HG03378 (cell line): ENCODE measurements at regions not wholly inside any gene's neighbourhood (a gene's known extent, or its start where the extent isn't known, plus 50 kb on each side); places are given as distances from the start of the nearest gene placed in this dataset.

Experiments used
- ATAC-seq: cut with Tn5 transposase; IDR thresholded peaks from one replicate; pipeline ENCODE4 v1.9.1; 2021; ENCODE audit warnings: mild to moderate bottlenecking, moderate library complexity; ENCODE audit not compliant: unreplicated experiment

- no peak for ATAC-seq
Observed at GRCh38 chr12:65517656-65518210, 239.2 kb downstream of the MSRB3 start.

GRCh38 chr12:65518771-65519170 is 240.3 kb downstream of the MSRB3 start:
- no peak for ATAC-seq

GRCh38 chr12:65520658-65521057 is 242.2 kb downstream of the MSRB3 start:
- ATAC-seq, result no peak

DNA sequence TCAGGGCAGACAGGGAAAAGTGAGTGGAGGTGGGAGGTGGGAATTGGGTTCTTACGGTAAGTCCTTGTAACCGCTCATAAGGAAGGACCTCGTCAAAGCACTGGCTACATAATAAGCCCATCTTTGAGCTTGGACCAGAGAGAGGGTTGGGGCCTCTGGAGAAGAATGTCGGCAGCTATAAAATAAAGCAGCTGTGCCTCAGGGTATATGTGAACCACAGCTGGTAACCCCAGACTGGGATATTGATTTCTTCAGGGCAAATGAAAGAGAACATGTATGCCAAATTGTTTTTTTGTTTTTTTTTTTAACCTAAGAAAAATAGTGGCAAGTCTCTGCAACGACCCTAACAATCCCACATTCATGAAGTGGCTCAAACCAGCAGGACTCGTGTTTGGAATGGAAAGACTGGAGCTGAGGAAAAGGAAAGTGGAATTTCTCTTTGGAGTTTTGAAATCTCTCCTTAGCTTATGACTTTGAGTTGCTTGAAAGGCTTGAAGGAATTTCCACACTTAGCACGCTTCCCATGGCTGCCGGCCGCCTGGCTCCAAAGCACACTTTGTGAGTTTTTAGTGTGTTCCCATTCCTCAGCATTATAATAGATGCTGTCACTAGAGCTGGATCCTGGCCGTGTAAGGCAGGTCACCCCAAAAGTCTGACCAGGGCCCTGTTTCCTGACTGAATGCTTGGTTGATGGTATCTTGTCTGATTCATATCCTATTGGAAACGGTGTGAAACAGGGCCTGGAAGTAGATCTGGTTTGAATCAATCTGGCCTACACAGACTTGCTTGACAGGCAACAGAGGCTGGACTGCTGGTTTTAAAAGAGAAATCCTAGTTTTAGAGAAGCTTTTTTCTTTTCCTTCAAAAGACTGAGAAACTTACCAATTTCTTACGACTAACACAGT is 244.7 kb downstream of the MSRB3 start:
- ATAC-seq, result no peak

DNA sequence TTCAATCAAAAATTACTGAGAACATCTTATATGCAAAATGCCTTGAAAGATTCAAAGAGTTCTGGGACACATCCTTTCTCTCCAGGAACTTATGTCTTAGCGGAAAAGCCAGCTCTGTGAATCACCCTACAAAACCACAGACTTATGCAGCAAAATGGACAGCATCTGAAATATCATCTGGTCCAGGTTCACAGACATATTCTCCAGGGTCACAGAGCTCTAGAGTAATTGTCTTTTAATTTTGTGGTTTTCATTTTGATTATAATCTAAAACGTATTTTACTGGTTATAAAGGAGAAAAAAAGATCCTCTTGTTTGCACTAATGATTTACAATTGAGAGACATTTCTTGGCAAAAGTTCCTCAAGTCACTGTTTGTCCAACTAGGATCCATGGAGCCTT is 246.2 kb downstream of the MSRB3 start:
- no peak for ATAC-seq

GRCh38 chr12:65525491-65526141 is 247.1 kb downstream of the MSRB3 start:
- ATAC-seq, result no peak

DNA sequence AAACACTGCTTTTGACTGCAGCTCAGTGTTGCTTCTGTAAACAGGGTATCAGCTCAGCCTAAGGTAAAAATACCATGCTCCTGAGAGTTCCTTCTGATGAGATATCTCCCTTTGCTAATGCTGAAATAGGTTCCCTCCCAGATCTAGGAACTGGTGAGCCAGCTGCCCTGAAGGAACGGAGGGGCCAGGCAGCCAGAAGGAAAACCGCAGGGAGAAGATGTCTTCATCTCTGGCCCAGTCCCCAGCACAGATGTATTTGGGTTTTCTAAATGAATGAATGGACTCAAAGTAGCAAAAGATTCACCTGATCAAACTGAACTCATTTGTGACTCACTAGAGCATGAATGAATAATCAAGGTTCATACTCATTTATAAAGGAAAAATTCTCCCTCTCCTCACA is 247.8 kb downstream of the MSRB3 start:
- no peak for ATAC-seq

DNA sequence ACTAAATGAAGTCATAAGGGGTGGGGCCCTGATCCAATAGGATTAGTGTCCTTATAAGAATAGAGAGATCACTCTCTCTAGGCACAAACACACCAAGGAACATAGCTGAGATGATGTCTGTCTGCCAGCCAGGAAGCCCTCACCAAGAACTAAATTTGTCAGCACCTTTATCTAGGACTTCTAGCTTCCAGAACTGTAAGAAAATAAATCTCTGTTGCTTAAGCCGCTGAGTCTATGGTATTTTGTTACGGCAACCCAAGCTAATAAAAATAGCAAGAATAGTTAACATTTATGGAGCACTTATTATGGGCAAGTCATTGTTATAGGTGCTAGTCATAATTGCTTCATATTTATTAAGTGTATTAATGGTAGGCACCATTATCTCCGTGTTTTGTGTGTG is 249.6 kb downstream of the MSRB3 start:
- ATAC-seq, result no peak

DNA sequence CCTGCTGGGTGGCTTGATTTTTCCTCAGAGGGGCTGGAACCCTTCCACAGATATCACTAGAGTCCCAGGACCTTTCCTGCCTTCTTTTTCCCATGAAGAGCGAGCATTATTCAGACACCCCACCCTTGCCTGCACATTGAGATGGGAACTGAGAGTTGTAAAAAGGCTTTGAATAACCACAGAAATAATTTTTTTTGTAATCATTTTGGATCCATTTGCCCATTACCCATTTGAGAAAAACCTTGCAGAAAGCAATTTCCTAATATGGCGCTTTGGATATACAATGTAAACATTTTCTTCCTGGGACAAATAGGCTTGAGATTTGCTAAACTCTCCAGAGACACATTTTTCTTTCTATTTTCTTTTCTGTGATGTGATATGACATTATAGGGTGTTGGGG is 250.6 kb downstream of the MSRB3 start:
- ATAC-seq, result no peak

- ATAC-seq, result no peak
Observed at GRCh38 chr12:65529771-65530435, 251.4 kb downstream of the MSRB3 start.

GRCh38 chr12:65532162-65532561 is 253.7 kb downstream of the MSRB3 start:
- no peak for ATAC-seq

DNA sequence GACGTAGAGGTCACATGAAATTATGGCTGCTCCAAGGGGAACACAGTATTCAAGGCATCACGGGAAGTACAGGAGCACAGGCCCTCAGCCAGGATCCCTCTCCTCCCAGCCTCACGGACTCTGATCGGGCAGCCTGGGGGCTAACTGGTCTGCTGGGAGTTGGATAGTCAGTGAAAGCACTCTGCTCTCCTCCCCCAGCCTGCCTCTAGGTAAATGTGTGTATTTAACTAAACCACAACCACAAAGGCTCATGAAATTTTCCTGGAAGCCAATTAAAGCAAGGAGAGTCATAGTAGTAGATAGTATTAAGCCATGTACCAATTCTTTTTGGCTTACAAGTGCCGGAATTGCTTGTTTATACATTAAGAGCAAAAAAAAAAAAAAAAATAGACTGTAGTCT is 254.3 kb downstream of the MSRB3 start:
- ATAC-seq, result no peak

GRCh38 chr12:65533177-65533883 is 254.8 kb downstream of the MSRB3 start:
- no peak for ATAC-seq

- no peak for ATAC-seq
Observed at GRCh38 chr12:65534238-65534841, 255.9 kb downstream of the MSRB3 start.

- no peak for ATAC-seq
Observed at GRCh38 chr12:65535946-65536345, 257.5 kb downstream of the MSRB3 start.

DNA sequence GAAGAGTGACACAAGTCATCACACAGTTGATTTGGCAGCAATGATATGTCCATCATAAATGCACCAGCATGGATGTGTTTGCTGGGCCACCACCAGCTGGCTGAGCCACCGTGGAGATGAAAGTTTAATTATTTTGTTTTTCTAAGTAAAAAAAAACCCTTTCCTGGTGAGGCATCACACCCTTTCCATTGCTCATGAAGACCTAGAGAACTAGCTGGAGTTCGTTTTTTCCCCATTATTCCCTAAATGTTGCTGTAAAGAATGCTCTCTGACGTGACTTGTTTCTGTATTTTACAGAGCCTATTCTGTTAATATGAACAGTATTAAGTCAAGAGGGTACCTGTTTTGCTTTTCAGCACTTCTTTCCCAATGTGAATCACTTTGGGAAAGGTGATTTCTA is 257.9 kb downstream of the MSRB3 start:
- no peak for ATAC-seq

DNA sequence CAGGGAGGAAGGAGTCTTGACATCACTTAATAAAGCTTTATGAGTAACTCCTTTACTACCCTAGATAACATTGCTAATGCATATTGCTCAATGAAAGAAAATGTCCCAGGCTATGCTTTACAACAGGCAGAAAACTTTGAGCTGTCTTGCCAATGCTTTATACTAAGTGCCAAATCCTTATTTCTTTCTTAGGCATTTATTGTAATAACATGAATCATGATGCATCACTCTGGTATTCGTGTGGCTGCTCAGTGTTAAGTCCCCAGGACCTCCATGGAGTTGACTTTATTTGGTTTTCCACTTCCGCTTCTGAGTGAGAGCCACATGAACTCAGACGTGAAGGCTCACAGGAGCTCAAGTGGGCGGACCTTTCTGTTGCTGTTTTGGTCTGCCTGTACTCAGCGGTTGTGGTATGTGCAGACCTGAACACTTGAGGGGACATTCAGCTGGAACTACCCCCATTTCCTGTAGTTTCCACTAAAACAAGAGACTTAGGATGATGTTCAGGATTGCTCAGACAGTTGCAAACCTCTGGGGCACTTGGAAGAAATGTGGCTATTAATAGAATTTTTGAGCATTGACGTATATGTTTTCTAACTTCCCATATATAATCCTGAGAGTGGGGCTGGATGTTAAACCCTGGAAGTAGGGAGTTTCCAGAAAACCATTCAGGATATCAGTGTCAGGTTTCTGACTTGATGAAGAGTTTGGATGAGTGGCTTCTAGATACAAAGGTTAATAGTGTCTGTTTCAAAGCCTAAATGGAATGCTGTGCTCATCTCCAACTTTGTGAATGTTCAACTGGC is 258.6 kb downstream of the MSRB3 start:
- ATAC-seq, result no peak

GRCh38 chr12:65537978-65538377 is 259.5 kb downstream of the MSRB3 start:
- ATAC-seq, result no peak

GRCh38 chr12:65539023-65539422 is 260.5 kb downstream of the MSRB3 start:
- no peak for ATAC-seq

GRCh38 chr12:65540140-65540539 is 261.7 kb downstream of the MSRB3 start:
- no peak for ATAC-seq
